ENCODE measurements at regions not wholly inside any gene's neighbourhood (a gene's known extent, or its start where the extent isn't known, plus 50 kb on each side); places are given as distances from the start of the nearest gene placed in this dataset.
"Not testable (repeated sequence)": the region's sequence is repeated elsewhere in the genome, so short reads cannot be mapped to it uniquely, and the experiment has no call there.

- intact Hi-C loops (cut with DNase I): no loop called here
- Histone ChIP-seq H3K4me3 (no peak overlapping the region), H3K27ac (no peak overlapping the region), H3K4me1 (no peaks in the 10 kb centered on the region), H3K36me3 (no peaks in the 10 kb centered on the region), H3K27me3 (no peaks in the 10 kb centered on the region), H3K9me3 (no peaks in the 10 kb centered on the region)
- ATAC-seq (no peak), DNase-seq (no peak)
- WGBS (ENCODE audit: insufficient coverage, low coverage, low lambda C conversion rate, missing lambda C conversion rate): 88% methylated on average over 7 of the region's 14 CpGs
- TF ChIP-seq POLR2A (IDR thresholded peaks at IDR 0.05) (no peak), CTCF (IDR thresholded peaks at IDR 0.05) (no peak)
Observed at GRCh38 chr18:63057707-63058106, 261.9 kb downstream of the BCL2 start.

GRCh38 chr18:63054901-63055584, 264.5 kb downstream of the BCL2 start:
- WGBS (ENCODE audit: insufficient coverage, low coverage, low lambda C conversion rate, missing lambda C conversion rate): 70% methylated on average over 3 of the region's 3 CpGs
- Histone ChIP-seq H3K27ac (no peak overlapping the region), H3K4me1 (no peaks in the 10 kb centered on the region), H3K27me3 (no peaks in the 10 kb centered on the region), H3K9me3 (no peaks in the 10 kb centered on the region), H3K4me3 (no peak overlapping the region), H3K36me3 (no peaks in the 10 kb centered on the region)
- intact Hi-C loops (cut with DNase I): no loop called here
- ATAC-seq (no peak), DNase-seq (no peak)
- TF ChIP-seq CTCF (IDR thresholded peaks at IDR 0.05): no peak
- TF ChIP-seq POLR2A (IDR thresholded peaks at IDR 0.05): no peak

- no peak for DNase-seq
- TF ChIP-seq CTCF (IDR thresholded peaks at IDR 0.05): no peak
- TF ChIP-seq POLR2A (IDR thresholded peaks at IDR 0.05): no peak
- intact Hi-C loops (cut with DNase I): no loop called here
- Histone ChIP-seq H3K4me3 (no peak overlapping the region), H3K4me1 (no peaks in the 10 kb centered on the region), H3K27ac (no peak overlapping the region), H3K27me3 (no peaks in the 10 kb centered on the region), H3K36me3 (no peaks in the 10 kb centered on the region), H3K9me3 (no peaks in the 10 kb centered on the region)
- WGBS (ENCODE audit: insufficient coverage, low coverage, low lambda C conversion rate, missing lambda C conversion rate): 81% methylated on average over 3 of the region's 3 CpGs
- no peak for ATAC-seq
Observed at GRCh38 chr18:63051928-63052327, 267.6 kb downstream of the BCL2 start.

GRCh38 chr18:63050667-63051395, 268.7 kb downstream of the BCL2 start:
- H3K4me3 ChIP-seq; H3K27ac ChIP-seq; ATAC-seq; H3K4me1 ChIP-seq; DNase-seq; H3K9me3 ChIP-seq; H3K36me3 ChIP-seq; H3K27me3 ChIP-seq; intact Hi-C loops (cut with DNase I): not testable (repeated sequence)
- 51% methylated on average over 8 of the region's 9 CpGs for WGBS (ENCODE audit: insufficient coverage, low coverage, low lambda C conversion rate, missing lambda C conversion rate)

- Histone ChIP-seq H3K27me3 (no peaks in the 10 kb centered on the region), H3K9me3 (no peaks in the 10 kb centered on the region), H3K27ac (no peak overlapping the region), H3K36me3 (no peaks in the 10 kb centered on the region), H3K4me1 (no peaks in the 10 kb centered on the region), H3K4me3 (no peak overlapping the region)
- WGBS (ENCODE audit: insufficient coverage, low coverage, low lambda C conversion rate, missing lambda C conversion rate): 100% methylated on average over 3 of the region's 3 CpGs
- no peak for DNase-seq
- no peak for TF ChIP-seq CTCF (IDR thresholded peaks at IDR 0.05)
- TF ChIP-seq POLR2A (IDR thresholded peaks at IDR 0.05): no peak
- ATAC-seq: no peak
- intact Hi-C loops (cut with DNase I): no loop called here
Observed at GRCh38 chr18:63046375-63046774, 273.2 kb downstream of the BCL2 start.

Measured in right lobe of liver (tissue), 6 donors.